GM12878 (cell line): ENCODE measurements at regions not wholly inside any gene's neighbourhood (a gene's known extent, or its start where the extent isn't known, plus 50 kb on each side); places are given as distances from the start of the nearest gene placed in this dataset.

ENCODE experiments used
- DPF2 ChIP-seq: fragments of 450-650 bp; IDR thresholded peaks from 2 replicates; pipeline ENCODE4 v1.6.1; 2017; ENCODE audit warnings: mild to moderate bottlenecking
- EED ChIP-seq: sonication (generic); IDR thresholded peaks from 2 replicates; pipeline ENCODE4 v1.6.1; 2016; ENCODE audit warnings: antibody characterized with exemption, low read depth
- HDAC6 ChIP-seq: fragments of 200-600 bp; sonication (generic); IDR thresholded peaks from one replicate; pipeline ENCODE4 v1.8.0; 2017; ENCODE audit warnings: antibody characterized with exemption; ENCODE audit not compliant: unreplicated experiment
- IKZF1 ChIP-seq: fragments of 450-650 bp; conservative IDR thresholded peaks from 2 replicates; pipeline ENCODE4 v1.6.1; 2017; ENCODE audit warnings: antibody characterized with exemption, mild to moderate bottlenecking
- NFIC ChIP-seq: IDR thresholded peaks from 2 replicates; pipeline ENCODE4 v1.6.1; 2012; ENCODE audit warnings: low read depth, mild to moderate bottlenecking, inconsistent platforms, low read length, moderate library complexity
- PAX5 ChIP-seq: IDR thresholded peaks from 2 replicates; pipeline ENCODE4 v1.6.1; 2011; ENCODE audit warnings: low read depth, low read length, borderline replicate concordance
- RAD51 ChIP-seq: fragments of 450-650 bp; IDR thresholded peaks from 2 replicates; pipeline ENCODE4 v1.6.1; 2016; ENCODE audit warnings: moderate library complexity, mild to moderate bottlenecking, inconsistent platforms
- RBBP5 ChIP-seq: fragments of 200-600 bp; sonication (generic); conservative IDR thresholded peaks from 2 replicates; pipeline ENCODE4 v1.6.1; 2016
- RELA ChIP-seq: fragments of 450-650 bp; IDR thresholded peaks from 2 replicates; pipeline ENCODE4 v1.8.0; 2014; ENCODE audit warnings: borderline replicate concordance; ENCODE audit not compliant: partially characterized antibody
- RUNX3 ChIP-seq: IDR thresholded peaks from 2 replicates; pipeline ENCODE4 v1.6.1; 2012; ENCODE audit warnings: low read length, inconsistent platforms
- SIX5 ChIP-seq: IDR thresholded peaks from 2 replicates; pipeline ENCODE4 v1.6.1; 2011; ENCODE audit warnings: mild to moderate bottlenecking, low read depth, low read length, moderate library complexity; ENCODE audit not compliant: severe bottlenecking
- SPI1 ChIP-seq: IDR thresholded peaks from 2 replicates; pipeline ENCODE4 v1.6.1; 2011; ENCODE audit warnings: low read depth, mild to moderate bottlenecking, low read length, moderate library complexity, borderline replicate concordance; ENCODE audit not compliant: insufficient read depth
- SRF ChIP-seq, 2 experiments: IDR thresholded peaks; 2 replicates each; pipeline ENCODE4 v1.6.1; 2011; ENCODE audit warnings: low read depth in 2 of 2, low read length in 2 of 2, mild to moderate bottlenecking in 1 of 2, moderate library complexity in 1 of 2
- TAF1 ChIP-seq: IDR thresholded peaks from 2 replicates; pipeline ENCODE4 v1.6.1; 2011; ENCODE audit warnings: mild to moderate bottlenecking, low read depth, low read length, borderline replicate concordance
- TBL1XR1 ChIP-seq: IDR thresholded peaks from 2 replicates; pipeline ENCODE4 v1.6.1; 2012; ENCODE audit warnings: low read depth, low read length, improper control_type of control experiment
- TCF12 ChIP-seq: IDR thresholded peaks from 2 replicates; pipeline ENCODE4 v1.6.1; 2011; ENCODE audit warnings: low read depth, mild to moderate bottlenecking, low read length
- TCF7 ChIP-seq: IDR thresholded peaks from 2 replicates; pipeline ENCODE4 v1.6.1; 2014; ENCODE audit warnings: antibody characterized with exemption, borderline replicate concordance
- ZBTB40 ChIP-seq: fragments of 450-650 bp; IDR thresholded peaks from 2 replicates; pipeline ENCODE4 v1.6.1; 2016; ENCODE audit warnings: mild to moderate bottlenecking, moderate library complexity, borderline replicate concordance
- ZNF24 ChIP-seq: fragments of 450-650 bp; IDR thresholded peaks from 2 replicates; pipeline ENCODE4 v1.6.1; 2017; ENCODE audit warnings: antibody characterized with exemption, mild to moderate bottlenecking
- ZSCAN29 ChIP-seq: fragments of 450-650 bp; IDR thresholded peaks from 2 replicates; pipeline ENCODE4 v1.6.1; 2017; ENCODE audit warnings: mild to moderate bottlenecking, moderate library complexity
- ZZZ3 ChIP-seq: IDR thresholded peaks from 2 replicates; pipeline ENCODE4 v1.6.1; 2011; ENCODE audit warnings: low read depth; ENCODE audit not compliant: control insufficient read depth, insufficient read length
- TF ChIP-seq, protein P1 (sequence below): IDR thresholded peaks from 2 replicates; pipeline ENCODE4 v1.6.1; 2011; ENCODE audit warnings: borderline replicate concordance, low read depth, mild to moderate bottlenecking, moderate library complexity, low read length; ENCODE audit not compliant: insufficient read depth, poor library complexity, severe bottlenecking
- TF ChIP-seq, protein P2 (sequence below): IDR thresholded peaks from 2 replicates; pipeline ENCODE4 v1.6.1; 2012; ENCODE audit warnings: improper control_type of control experiment, low read depth, low read length; ENCODE audit not compliant: insufficient replicate concordance

- TF ChIP-seq, protein P1, sequence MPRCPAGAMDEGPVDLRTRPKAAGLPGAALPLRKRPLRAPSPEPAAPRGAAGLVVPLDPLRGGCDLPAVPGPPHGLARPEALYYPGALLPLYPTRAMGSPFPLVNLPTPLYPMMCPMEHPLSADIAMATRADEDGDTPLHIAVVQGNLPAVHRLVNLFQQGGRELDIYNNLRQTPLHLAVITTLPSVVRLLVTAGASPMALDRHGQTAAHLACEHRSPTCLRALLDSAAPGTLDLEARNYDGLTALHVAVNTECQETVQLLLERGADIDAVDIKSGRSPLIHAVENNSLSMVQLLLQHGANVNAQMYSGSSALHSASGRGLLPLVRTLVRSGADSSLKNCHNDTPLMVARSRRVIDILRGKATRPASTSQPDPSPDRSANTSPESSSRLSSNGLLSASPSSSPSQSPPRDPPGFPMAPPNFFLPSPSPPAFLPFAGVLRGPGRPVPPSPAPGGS, result peak; percentile 53
- TF ChIP-seq SPI1 (peak; percentile 98), TCF7 (0 out of 2 replicates have a peak, but pooled peaks have one; percentile 9), NFIC (peak; percentile 88), TAF1 (no peak), RELA (no peak), RUNX3 (peak; percentile 84), SIX5 (no peak), HDAC6 (no peak), DPF2 (peak; percentile 74), SRF (IDR thresholded peaks at IDR 0.05; ENCODE audit: low read depth in 2 of 2, low read length in 2 of 2) (0 out of 4 replicates have a peak, but pooled peaks of 1 of the 2 experiments have one; percentile 34), TCF12 (0 out of 2 replicates have a peak, but pooled peaks have one; percentile 33), PAX5 (peak; percentile 60; the same call in 1 of the 2 replicates), EED (peak; percentile 73), ZSCAN29 (no peak), TBL1XR1 (no peak), IKZF1 (peak; percentile 58), RBBP5 (no peak), ZBTB40 (no peak), ZZZ3 (no peak), ZNF24 (no peak), RAD51 (no peak)
- TF ChIP-seq, protein P2, sequence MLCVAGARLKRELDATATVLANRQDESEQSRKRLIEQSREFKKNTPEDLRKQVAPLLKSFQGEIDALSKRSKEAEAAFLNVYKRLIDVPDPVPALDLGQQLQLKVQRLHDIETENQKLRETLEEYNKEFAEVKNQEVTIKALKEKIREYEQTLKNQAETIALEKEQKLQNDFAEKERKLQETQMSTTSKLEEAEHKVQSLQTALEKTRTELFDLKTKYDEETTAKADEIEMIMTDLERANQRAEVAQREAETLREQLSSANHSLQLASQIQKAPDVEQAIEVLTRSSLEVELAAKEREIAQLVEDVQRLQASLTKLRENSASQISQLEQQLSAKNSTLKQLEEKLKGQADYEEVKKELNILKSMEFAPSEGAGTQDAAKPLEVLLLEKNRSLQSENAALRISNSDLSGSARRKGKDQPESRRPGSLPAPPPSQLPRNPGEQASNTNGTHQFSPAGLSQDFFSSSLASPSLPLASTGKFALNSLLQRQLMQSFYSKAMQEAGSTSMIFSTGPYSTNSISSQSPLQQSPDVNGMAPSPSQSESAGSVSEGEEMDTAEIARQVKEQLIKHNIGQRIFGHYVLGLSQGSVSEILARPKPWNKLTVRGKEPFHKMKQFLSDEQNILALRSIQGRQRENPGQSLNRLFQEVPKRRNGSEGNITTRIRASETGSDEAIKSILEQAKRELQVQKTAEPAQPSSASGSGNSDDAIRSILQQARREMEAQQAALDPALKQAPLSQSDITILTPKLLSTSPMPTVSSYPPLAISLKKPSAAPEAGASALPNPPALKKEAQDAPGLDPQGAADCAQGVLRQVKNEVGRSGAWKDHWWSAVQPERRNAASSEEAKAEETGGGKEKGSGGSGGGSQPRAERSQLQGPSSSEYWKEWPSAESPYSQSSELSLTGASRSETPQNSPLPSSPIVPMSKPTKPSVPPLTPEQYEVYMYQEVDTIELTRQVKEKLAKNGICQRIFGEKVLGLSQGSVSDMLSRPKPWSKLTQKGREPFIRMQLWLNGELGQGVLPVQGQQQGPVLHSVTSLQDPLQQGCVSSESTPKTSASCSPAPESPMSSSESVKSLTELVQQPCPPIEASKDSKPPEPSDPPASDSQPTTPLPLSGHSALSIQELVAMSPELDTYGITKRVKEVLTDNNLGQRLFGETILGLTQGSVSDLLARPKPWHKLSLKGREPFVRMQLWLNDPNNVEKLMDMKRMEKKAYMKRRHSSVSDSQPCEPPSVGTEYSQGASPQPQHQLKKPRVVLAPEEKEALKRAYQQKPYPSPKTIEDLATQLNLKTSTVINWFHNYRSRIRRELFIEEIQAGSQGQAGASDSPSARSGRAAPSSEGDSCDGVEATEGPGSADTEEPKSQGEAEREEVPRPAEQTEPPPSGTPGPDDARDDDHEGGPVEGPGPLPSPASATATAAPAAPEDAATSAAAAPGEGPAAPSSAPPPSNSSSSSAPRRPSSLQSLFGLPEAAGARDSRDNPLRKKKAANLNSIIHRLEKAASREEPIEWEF, result no peak
Measured at GRCh38 chr4:156195914-156196313, 242.2 kb upstream of the CTSO start (continued).
